K562 (cell line): ENCODE measurements at regions not wholly inside any gene's neighbourhood (a gene's known extent, or its start where the extent isn't known, plus 50 kb on each side); places are given as distances from the start of the nearest gene placed in this dataset.

ENCODE experiments used
- ATAC-seq: fragments of 200-7000 bp; cut with Tn5 transposase; 3 replicates; pipeline ENCODE4 v1.9.1; 2020; ENCODE audit warnings: moderate library complexity
- BruUV-seq: library from RNA; stranded (reverse); fragments of 400-500 nt; replicated peaks from 2 replicates; lab custom pipeline; 2021; lab: Mats Ljungman, UMichigan
- CTCF ChIA-PET: fragments of 300-600 bp; formaldehyde crosslinking; extraction: SDS; loops from one replicate; lab custom pipeline; 2021; ENCODE audit warnings: low intra/inter-chr PET ratio; lab: Yijun Ruan, JAX
- POLR2A ChIA-PET: fragments of 300-600, 350-650 bp; sonication (Branson Sonifier 250); formaldehyde crosslinking; extraction: SDS; loops from one replicate; lab custom pipeline; 2021; ENCODE audit warnings: antibody characterized with exemption, inconsistent platforms; lab: Yijun Ruan, JAX
- DNase-seq, 4 experiments: peaks; one replicate each; pipeline versions ENCODE4 v3.0.0 to v3.0.0-alpha.2; 2011 to 2018; ENCODE audit warnings: low spot score in 3 of 4, mixed read lengths in 3 of 4; ENCODE audit errors: extremely low read depth in 1 of 4
- FAIRE-seq: peaks from 2 replicates; lab custom pipeline; 2011; peaks lifted over from hg19 to GRCh38; lab: Jason Lieb, UNC
- H2AFZ ChIP-seq: 2 replicates; pipeline ENCODE4 v1.6.0; 2011; ENCODE audit warnings: low read depth, low read length, control low read depth, inconsistent platforms
- H3K27ac ChIP-seq: fragments of 200-600 bp; 3 replicates; pipeline ENCODE4 v1.8.0; 2011; ENCODE audit warnings: low read depth, mild to moderate bottlenecking, control low read depth, inconsistent platforms, low read length, moderate library complexity, mixed read lengths; ENCODE audit errors: extremely low read depth
- H3K27me3 ChIP-seq, 2 experiments: fragments of 300-600 bp in 1 of 2; 2 replicates in 1 of 2; 3 replicates in 1 of 2; pipeline versions ENCODE4 v1.6.0 to v1.8.0; 2011; ENCODE audit warnings: inconsistent platforms in 2 of 2, low read length in 2 of 2, mild to moderate bottlenecking in 1 of 2, mixed read lengths in 1 of 2, moderate library complexity in 1 of 2; ENCODE audit not compliant: control insufficient read depth in 2 of 2, insufficient read depth in 2 of 2
- H3K36me3 ChIP-seq: fragments of 300-600 bp; 3 replicates; pipeline ENCODE4 v1.8.0; 2011; ENCODE audit warnings: mild to moderate bottlenecking, low read length, inconsistent platforms; ENCODE audit not compliant: control insufficient read depth, insufficient read depth
- H3K4me1 ChIP-seq, 2 experiments: fragments of 200-600 bp in 1 of 2; replicated peaks in 1 of 2; 2 replicates in 1 of 2; 3 replicates in 1 of 2; pipeline versions ENCODE4 v1.5.1 to v1.8.0; 2011; ENCODE audit warnings: inconsistent platforms in 2 of 2, low read length in 2 of 2, mild to moderate bottlenecking in 1 of 2, mixed read lengths in 1 of 2, moderate library complexity in 1 of 2; ENCODE audit not compliant: control insufficient read depth in 2 of 2, insufficient read depth in 2 of 2
- H3K4me2 ChIP-seq: 2 replicates; pipeline ENCODE4 v1.6.1; 2011; ENCODE audit warnings: low read length, control low read depth, inconsistent platforms, mixed read lengths; ENCODE audit not compliant: insufficient read depth
- H3K4me3 ChIP-seq: fragments of 200-600 bp; sonication (generic), shearing (Covaris generic); 2 replicates; pipeline ENCODE4 v1.5.1; 2016; ENCODE audit warnings: control low read depth, inconsistent platforms
- H3K79me2 ChIP-seq: fragments of 200-600 bp; 3 replicates; pipeline ENCODE4 v1.8.0; 2011; ENCODE audit warnings: low read length, inconsistent platforms; ENCODE audit not compliant: control insufficient read depth, insufficient read depth
- H3K9ac ChIP-seq, 2 experiments: 2 replicates each; pipeline versions ENCODE4 v1.6.0 to v1.6.1; 2011; ENCODE audit warnings: low read depth in 2 of 2, low read length in 2 of 2, control low read depth in 1 of 2, inconsistent platforms in 1 of 2, mild to moderate bottlenecking in 1 of 2, mixed read lengths in 1 of 2; ENCODE audit not compliant: insufficient read depth in 1 of 2
- H3K9me1 ChIP-seq: one replicate; pipeline ENCODE4 v1.6.0; 2011; ENCODE audit warnings: inconsistent platforms, mild to moderate bottlenecking, low read length, moderate library complexity; ENCODE audit not compliant: control insufficient read depth, insufficient read depth
- H3K9me3 ChIP-seq: replicated peaks from 2 replicates; pipeline ENCODE4 v1.5.1; 2011; ENCODE audit warnings: low read depth, low read length, inconsistent platforms; ENCODE audit not compliant: control insufficient read depth, insufficient read depth
- H4K20me1 ChIP-seq: replicated peaks from 2 replicates; pipeline ENCODE4 v1.6.1; 2011; ENCODE audit warnings: low read length, inconsistent platforms, mixed read lengths; ENCODE audit not compliant: control insufficient read depth, insufficient read depth
- ARID4B ChIP-seq: sonication (generic); formaldehyde crosslinking; IDR thresholded peaks from 2 replicates; pipeline ENCODE4 v1.8.0; 2022; ENCODE audit warnings: mild to moderate bottlenecking, missing genetic modification reagents
- FOXP1 ChIP-seq: sonication (generic); formaldehyde crosslinking; IDR thresholded peaks from 2 replicates; pipeline ENCODE4 v1.8.0; 2022; ENCODE audit warnings: mild to moderate bottlenecking, missing genetic modification reagents
- GATAD2A ChIP-seq: fragments of 450-650 bp; IDR thresholded peaks from 2 replicates; pipeline ENCODE4 v1.6.1; 2017
- LCOR ChIP-seq: sonication (generic); formaldehyde crosslinking; IDR thresholded peaks from 2 replicates; pipeline ENCODE4 v1.8.0; 2022; ENCODE audit warnings: mild to moderate bottlenecking, missing genetic modification reagents
- PTRF ChIP-seq: fragments of 450-650 bp; IDR thresholded peaks from 2 replicates; pipeline ENCODE4 v1.6.1; 2016; ENCODE audit warnings: mild to moderate bottlenecking, missing genetic modification characterization, missing compliant biosample characterization
- TCF7L2 ChIP-seq: fragments of 150-350 bp; IDR thresholded peaks from 2 replicates; pipeline ENCODE4 v1.6.1; 2016; ENCODE audit warnings: low read depth, mild to moderate bottlenecking, low read length, moderate library complexity
- ZNF431 ChIP-seq: sonication (generic); formaldehyde crosslinking; IDR thresholded peaks from 2 replicates; pipeline ENCODE4 v1.8.0; 2022; ENCODE audit warnings: mild to moderate bottlenecking, missing genetic modification reagents
- ZSCAN29 ChIP-seq: fragments of 450-650 bp; IDR thresholded peaks from 2 replicates; pipeline ENCODE4 v1.6.1; 2017
- in situ Hi-C: fragments of 300-500 bp; cut with MboI; formaldehyde crosslinking; loops from 4 replicates; pipeline ENCODE4 v1.15.0; 2018; ENCODE audit warnings: inconsistent platforms, mixed read lengths
- intact Hi-C: fragments of 100-400 bp; cut with micrococcal nuclease; formaldehyde crosslinking; loops from 2 replicates; pipeline ENCODE4 v1.14.2; 2022

GRCh38 chr12:28954333-28954732, 194.7 kb upstream of the FAR2 start:
- Histone ChIP-seq H3K27me3 (no peaks in the 10 kb centered on the region), H3K27ac (no peak overlapping the region), H3K4me1 (no peaks in the 10 kb centered on the region), H3K9ac (no peak overlapping the region), H4K20me1 (no peaks in the 10 kb centered on the region), H3K4me2 (no peak overlapping the region), H2AFZ (no peak overlapping the region), H3K4me3 (no peak overlapping the region), H3K9me1 (no peaks in the 10 kb centered on the region), H3K36me3 (no peaks in the 10 kb centered on the region), H3K79me2 (no peaks in the 10 kb centered on the region), H3K9me3 (no peaks in the 10 kb centered on the region)
- no peak for ATAC-seq
- intact Hi-C loops: no loop called here
- no peak for FAIRE-seq
- TF ChIP-seq FOXP1 (CRISPR knock-in tag) (no peak), ZSCAN29 (no peak), TCF7L2 (no peak), LCOR (CRISPR knock-in tag) (no peak), ZNF431 (CRISPR knock-in tag) (no peak), GATAD2A (no peak), ARID4B (CRISPR knock-in tag) (no peak), PTRF (tag) (no peak)
- CTCF ChIA-PET: no interaction called here
- no peak for DNase-seq
- POLR2A ChIA-PET: no interaction called here
- in situ Hi-C loops: no loop called here
- no TSS peak for BruUV-seq
